Neural cell (in vitro differentiated cells): ENCODE measurements at regions not wholly inside any gene's neighbourhood (a gene's known extent, or its start where the extent isn't known, plus 50 kb on each side); places are given as distances from the start of the nearest gene placed in this dataset.

ENCODE experiments used
- H2AFZ ChIP-seq: fragments of 200-600, 300-800 bp; sonication (generic), shearing (Covaris generic); 2 replicates; pipeline ENCODE4 v1.6.0; 2014; ENCODE audit warnings: low read depth, mild to moderate bottlenecking, antibody characterized with exemption, low read length, moderate library complexity
- H3F3A ChIP-seq: fragments of 200-600 bp; shearing (Covaris generic); 2 replicates; pipeline ENCODE4 v1.6.1; 2016; ENCODE audit warnings: mild to moderate bottlenecking, moderate library complexity, mixed read lengths, antibody characterized with exemption, low read length; ENCODE audit not compliant: insufficient read depth, poor library complexity, severe bottlenecking
- H3K27ac ChIP-seq: fragments of 200-600, 300-800 bp; sonication (generic), shearing (Covaris generic); 2 replicates; pipeline ENCODE4 v1.5.1; 2014; ENCODE audit warnings: mild to moderate bottlenecking, low read length, moderate library complexity
- H3K27me3 ChIP-seq: fragments of 300-800, 200-600 bp; sonication (generic), shearing (Covaris generic); 2 replicates; pipeline ENCODE4 v1.6.0; 2014; ENCODE audit warnings: mild to moderate bottlenecking, low read depth, low read length, moderate library complexity; ENCODE audit not compliant: insufficient read depth
- H3K36me3 ChIP-seq: fragments of 300-800, 200-600 bp; sonication (generic), shearing (Covaris generic); 2 replicates; pipeline ENCODE4 v1.5.1; 2014; ENCODE audit warnings: mild to moderate bottlenecking, antibody characterized with exemption, low read length, moderate library complexity; ENCODE audit not compliant: insufficient read depth
- H3K4me2 ChIP-seq: fragments of 300-800, 200-600 bp; sonication (generic), shearing (Covaris generic); 2 replicates; pipeline ENCODE4 v1.6.0; 2014; ENCODE audit warnings: mild to moderate bottlenecking, low read length
- H3K4me3 ChIP-seq: fragments of 300-800, 200-600 bp; sonication (generic), shearing (Covaris generic); 2 replicates; pipeline ENCODE4 v1.5.1; 2014; ENCODE audit warnings: mild to moderate bottlenecking, low read length, moderate library complexity
- H3K79me2 ChIP-seq: fragments of 200-600 bp; shearing (Covaris generic); replicated peaks from 2 replicates; pipeline ENCODE4 v1.6.0; 2014; ENCODE audit warnings: mild to moderate bottlenecking, low read length, moderate library complexity; ENCODE audit not compliant: insufficient read depth
- H3K9ac ChIP-seq: fragments of 300-800, 200-600 bp; sonication (generic), shearing (Covaris generic); 2 replicates; pipeline ENCODE4 v1.6.1; 2016; ENCODE audit warnings: mild to moderate bottlenecking, low read length, mixed read lengths
- H3K9me2 ChIP-seq: fragments of 200-600 bp; shearing (Covaris generic); 2 replicates; pipeline ENCODE4 v1.6.1; 2016; ENCODE audit warnings: mild to moderate bottlenecking, low read length, mixed read lengths; ENCODE audit not compliant: insufficient read depth
- H3K9me3 ChIP-seq: fragments of 200-600, 300-800 bp; sonication (generic), shearing (Covaris generic); 2 replicates; pipeline ENCODE4 v1.6.1; 2016; ENCODE audit warnings: mild to moderate bottlenecking, mixed run types, low read length, moderate library complexity, mixed read lengths
- H4K20me1 ChIP-seq: fragments of 200-600 bp; shearing (Covaris generic); 2 replicates; pipeline ENCODE4 v1.6.1; 2016; ENCODE audit warnings: mild to moderate bottlenecking, mixed run types; ENCODE audit not compliant: insufficient read depth
- CTCF ChIP-seq: fragments of 450-650 bp; IDR thresholded peaks from 2 replicates; pipeline ENCODE4 v1.5.1; 2014; ENCODE audit warnings: antibody characterized with exemption, mild to moderate bottlenecking, moderate library complexity; ENCODE audit not compliant: poor library complexity, severe bottlenecking
- EP300 ChIP-seq: fragments of 450-650 bp; conservative IDR thresholded peaks from 2 replicates; pipeline ENCODE4 v1.6.1; 2014; ENCODE audit warnings: antibody characterized with exemption, mild to moderate bottlenecking, moderate library complexity; ENCODE audit not compliant: poor library complexity, severe bottlenecking
- EZH2 ChIP-seq: fragments of 200-600, 300-800 bp; shearing (Covaris generic), sonication (generic); IDR thresholded peaks from 2 replicates; pipeline ENCODE4 v1.6.1; 2014; ENCODE audit warnings: antibody characterized with exemption, low read length, borderline replicate concordance, mild to moderate bottlenecking; ENCODE audit not compliant: insufficient read depth, poor library complexity, severe bottlenecking
- MXI1 ChIP-seq: fragments of 450-650 bp; conservative IDR thresholded peaks from 2 replicates; pipeline ENCODE4 v1.6.1; 2014; ENCODE audit warnings: antibody characterized with exemption, mild to moderate bottlenecking; ENCODE audit not compliant: poor library complexity, severe bottlenecking
- POLR2AphosphoS5 ChIP-seq: IDR thresholded peaks from 2 replicates; pipeline ENCODE4 v1.6.1; 2012
- RAD21 ChIP-seq: fragments of 450-650 bp; conservative IDR thresholded peaks from 2 replicates; pipeline ENCODE4 v1.6.1; 2014; ENCODE audit warnings: antibody characterized with exemption, mild to moderate bottlenecking, moderate library complexity
- REST ChIP-seq: IDR thresholded peaks from 2 replicates; pipeline ENCODE4 v1.6.1; 2012; ENCODE audit warnings: borderline replicate concordance
- SMC3 ChIP-seq: fragments of 450-650 bp; conservative IDR thresholded peaks from 2 replicates; pipeline ENCODE4 v1.6.1; 2014; ENCODE audit warnings: antibody characterized with exemption, mild to moderate bottlenecking, moderate library complexity; ENCODE audit not compliant: poor library complexity
- TAF1 ChIP-seq: IDR thresholded peaks from 2 replicates; pipeline ENCODE4 v1.6.1; 2012; ENCODE audit warnings: low read depth

- H3F3A ChIP-seq = no peaks in the 10 kb centered on the region
- H3K4me2 ChIP-seq = no peak overlapping the region
- no peak overlapping the region for H3K4me3 ChIP-seq
- H4K20me1 ChIP-seq = no peaks in the 10 kb centered on the region
- TF ChIP-seq REST (no peak), TAF1 (no peak), MXI1 (no peak), EP300 (no peak), RAD21 (no peak), EZH2 (no peak)
- no peaks in the 10 kb centered on the region for H3K9me3 ChIP-seq
- H3K9ac ChIP-seq = no peak overlapping the region
- H2AFZ ChIP-seq = no peak overlapping the region
- H3K36me3 ChIP-seq = no peaks in the 10 kb centered on the region
- no peaks in the 10 kb centered on the region for H3K9me2 ChIP-seq
- no peaks in the 10 kb centered on the region for H3K79me2 ChIP-seq
- H3K27ac ChIP-seq = no peak overlapping the region
- no peaks in the 10 kb centered on the region for H3K27me3 ChIP-seq
Measured at GRCh38 chr4:116323606-116324005, 761.8 kb downstream of the TRAM1L1 start.

- Histone ChIP-seq H3F3A (no peaks in the 10 kb centered on the region), H2AFZ (no peak overlapping the region), H3K79me2 (no peaks in the 10 kb centered on the region), H3K4me2 (no peak overlapping the region), H3K9ac (no peak overlapping the region), H3K9me2 (no peaks in the 10 kb centered on the region), H3K36me3 (no peaks in the 10 kb centered on the region), H3K27me3 (no peaks in the 10 kb centered on the region), H4K20me1 (no peaks in the 10 kb centered on the region), H3K4me3 (no peak overlapping the region), H3K9me3 (no peaks in the 10 kb centered on the region), H3K27ac (no peak overlapping the region)
- TF ChIP-seq EP300 (no peak), CTCF (no peak), RAD21 (no peak), POLR2AphosphoS5 (no peak), TAF1 (no peak), EZH2 (no peak), MXI1 (no peak), REST (no peak), SMC3 (no peak)
Measured at GRCh38 chr4:116321471-116321870, 763.9 kb downstream of the TRAM1L1 start.
